NCI-H2227 (cell line): ENCODE measurements at regions not wholly inside any gene's neighbourhood (a gene's known extent, or its start where the extent isn't known, plus 50 kb on each side); places are given as distances from the start of the nearest gene placed in this dataset.
"Not testable (repeated sequence)": the region's sequence is repeated elsewhere in the genome, so short reads cannot be mapped to it uniquely, and the experiment has no call there.

Experiments used
- DNase-seq: peaks from one replicate; lab custom pipeline; 2025; ENCODE audit not compliant: unreplicated experiment; lab: John Stamatoyannopoulos, UW

- no peak for DNase-seq
These were observed 1019.0 kb downstream of the KCNMA1 start for GRCh38 chr10:76618641-76619040.

- DNase-seq, result no peak
These were observed 1019.4 kb downstream of the KCNMA1 start for GRCh38 chr10:76618171-76618570.

GRCh38 chr10:76616666-76617065, 1020.9 kb downstream of the KCNMA1 start:
- not testable (repeated sequence) for DNase-seq

GRCh38 chr10:76615049-76615448, 1022.6 kb downstream of the KCNMA1 start:
- DNase-seq, result no peak
